ENCODE measurements at regions not wholly inside any gene's neighbourhood (a gene's known extent, or its start where the extent isn't known, plus 50 kb on each side); places are given as distances from the start of the nearest gene placed in this dataset.
"Not testable (repeated sequence)": the region's sequence is repeated elsewhere in the genome, so short reads cannot be mapped to it uniquely, and the experiment has no call there.

- Histone ChIP-seq H3K9me3 (no peaks in the 10 kb centered on the region), H3K27me3 (no peaks in the 10 kb centered on the region), H3K36me3 (no peaks in the 10 kb centered on the region), H3K4me3 (no peak overlapping the region), H3K4me1 (peaks cover 11% of the 10 kb centered on the region), H3K27ac (no peak overlapping the region)
- no peak for DNase-seq
- no peak for TF ChIP-seq CTCF (IDR thresholded peaks at IDR 0.05)
- intact Hi-C loops (cut with DNase I), result no loop called here
- no peak for ATAC-seq
Measured at GRCh38 chr2:100748673-100749072, 71.3 kb upstream of the NPAS2 start.

GRCh38 chr2:100749771-100750542 lies 70.0 kb upstream of the NPAS2 start:
- ATAC-seq, result no peak
- H3K9me3 ChIP-seq, result no peaks in the 10 kb centered on the region
- H3K27me3 ChIP-seq, result no peaks in the 10 kb centered on the region
- TF ChIP-seq CTCF (IDR thresholded peaks at IDR 0.05), result no peak
- no peaks in the 10 kb centered on the region for H3K36me3 ChIP-seq
- DNase-seq, result no peak
- intact Hi-C loops (cut with DNase I), result no loop called here
- H3K27ac ChIP-seq, result no peak overlapping the region
- no peak overlapping the region for H3K4me3 ChIP-seq
- H3K4me1 ChIP-seq, result peaks cover 11% of the 10 kb centered on the region

GRCh38 chr2:100751871-100752625 lies 67.9 kb upstream of the NPAS2 start:
- peak; percentile 20 for ATAC-seq
- H3K27ac ChIP-seq; H3K27me3 ChIP-seq; H3K36me3 ChIP-seq; DNase-seq; H3K9me3 ChIP-seq; H3K4me3 ChIP-seq; intact Hi-C loops (cut with DNase I): not testable (repeated sequence)
- H3K4me1 ChIP-seq, result peaks cover 11% of the 10 kb centered on the region

GRCh38 chr2:100752628-100753333 lies 67.2 kb upstream of the NPAS2 start:
- H3K9me3 ChIP-seq, result no peaks in the 10 kb centered on the region
- H3K36me3 ChIP-seq, result no peaks in the 10 kb centered on the region
- H3K27me3 ChIP-seq, result no peaks in the 10 kb centered on the region
- DNase-seq, result no peak
- intact Hi-C loops (cut with DNase I), result no loop called here
- peak; percentile 78 for ATAC-seq
- H3K27ac ChIP-seq, result no peak overlapping the region
- no peak overlapping the region for H3K4me3 ChIP-seq
- peaks cover 11% of the 10 kb centered on the region for H3K4me1 ChIP-seq
- no peak for TF ChIP-seq CTCF (IDR thresholded peaks at IDR 0.05)

- no peak overlapping the region for H3K4me3 ChIP-seq
- no peaks in the 10 kb centered on the region for H3K27me3 ChIP-seq
- no peak for DNase-seq
- no peak for ATAC-seq
- intact Hi-C loops (cut with DNase I), result no loop called here
- TF ChIP-seq CTCF (IDR thresholded peaks at IDR 0.05), result no peak
- H3K4me1 ChIP-seq, result peaks cover 11% of the 10 kb centered on the region
- no peak overlapping the region for H3K27ac ChIP-seq
- H3K36me3 ChIP-seq, result no peaks in the 10 kb centered on the region
- no peaks in the 10 kb centered on the region for H3K9me3 ChIP-seq
Measured at GRCh38 chr2:100753444-100753843, 66.5 kb upstream of the NPAS2 start.

- no peaks in the 10 kb centered on the region for H3K9me3 ChIP-seq
- DNase-seq (no peak), ATAC-seq (no peak)
- intact Hi-C loops (cut with DNase I), result no loop called here
- peaks cover 11% of the 10 kb centered on the region for H3K4me1 ChIP-seq
- H3K27ac ChIP-seq, result no peak overlapping the region
- H3K27me3 ChIP-seq, result no peaks in the 10 kb centered on the region
- H3K36me3 ChIP-seq, result no peaks in the 10 kb centered on the region
- H3K4me3 ChIP-seq, result no peak overlapping the region
- TF ChIP-seq CTCF (IDR thresholded peaks at IDR 0.05), result no peak
Measured at GRCh38 chr2:100753881-100754280, 66.1 kb upstream of the NPAS2 start.
